HG03060 (cell line): ENCODE measurements at regions not wholly inside any gene's neighbourhood (a gene's known extent, or its start where the extent isn't known, plus 50 kb on each side); places are given as distances from the start of the nearest gene placed in this dataset.

ENCODE experiments used
- ATAC-seq: cut with Tn5 transposase; IDR thresholded peaks from one replicate; pipeline ENCODE4 v1.9.1; 2021; ENCODE audit warnings: low read depth, moderate number of reproducible peaks; ENCODE audit not compliant: unreplicated experiment

DNA sequence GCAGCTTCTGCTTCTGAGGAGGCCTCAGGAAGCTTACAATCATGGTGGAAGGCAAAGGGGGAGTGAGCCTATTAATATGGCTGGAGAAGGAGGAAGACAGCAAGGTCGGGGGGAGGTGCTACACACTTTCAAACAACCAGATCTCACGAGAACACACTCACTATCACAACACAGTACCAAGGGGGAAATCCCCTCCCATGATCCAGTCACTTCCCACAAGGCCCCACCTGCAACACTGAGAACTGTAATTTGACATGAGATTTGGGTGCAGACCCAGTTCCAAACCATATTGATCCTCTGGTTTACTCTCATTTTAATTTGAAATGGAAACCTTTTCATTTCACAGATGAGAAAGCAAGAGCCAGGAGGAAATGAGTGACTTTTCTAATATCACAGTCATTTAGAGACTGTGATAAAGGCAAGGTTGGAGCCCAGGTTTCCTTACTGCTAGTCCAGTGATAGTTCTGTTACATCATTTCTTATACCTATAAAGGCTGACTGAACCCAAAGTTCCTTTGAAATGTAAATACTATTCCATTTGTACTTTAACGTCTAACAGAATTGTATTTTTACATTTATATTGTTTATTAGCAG lies 105.8 kb upstream of the GAP43 start:
- ATAC-seq = no peak

DNA sequence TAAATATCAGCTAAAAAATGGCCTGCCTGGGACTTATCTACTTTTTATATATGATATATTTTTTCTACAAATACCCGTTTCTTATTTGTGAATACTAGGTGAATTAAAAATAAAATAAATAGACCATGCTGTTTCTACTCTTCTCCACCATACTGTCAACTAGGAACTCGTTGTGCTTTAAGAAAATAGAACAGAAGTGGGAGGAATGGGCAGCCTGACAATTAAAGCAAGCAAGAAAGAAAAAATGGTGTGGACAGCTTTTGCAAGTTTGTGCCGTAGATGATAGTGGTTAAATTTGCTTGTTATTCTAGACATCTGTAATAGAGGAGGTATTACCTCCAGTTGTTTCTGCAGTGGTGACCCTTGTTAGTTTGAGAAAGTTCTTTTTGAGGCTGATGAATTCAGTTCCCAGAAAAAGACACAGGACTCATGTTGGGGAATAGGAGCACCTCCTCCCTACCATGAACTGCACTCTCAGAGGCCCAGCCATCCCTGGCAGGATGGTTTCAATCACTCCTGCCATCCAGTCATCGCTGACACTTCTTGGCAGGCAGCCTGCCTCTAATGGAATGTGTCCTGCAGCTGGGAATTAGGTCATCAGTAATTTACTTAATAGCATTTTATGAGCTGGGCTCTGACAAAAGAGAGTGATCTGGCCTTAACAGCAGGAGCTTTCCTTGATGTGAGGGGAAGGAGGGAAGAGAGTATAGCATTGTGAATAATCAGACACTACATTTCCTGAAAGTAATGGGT lies 105.0 kb upstream of the GAP43 start:
- ATAC-seq = no peak

DNA sequence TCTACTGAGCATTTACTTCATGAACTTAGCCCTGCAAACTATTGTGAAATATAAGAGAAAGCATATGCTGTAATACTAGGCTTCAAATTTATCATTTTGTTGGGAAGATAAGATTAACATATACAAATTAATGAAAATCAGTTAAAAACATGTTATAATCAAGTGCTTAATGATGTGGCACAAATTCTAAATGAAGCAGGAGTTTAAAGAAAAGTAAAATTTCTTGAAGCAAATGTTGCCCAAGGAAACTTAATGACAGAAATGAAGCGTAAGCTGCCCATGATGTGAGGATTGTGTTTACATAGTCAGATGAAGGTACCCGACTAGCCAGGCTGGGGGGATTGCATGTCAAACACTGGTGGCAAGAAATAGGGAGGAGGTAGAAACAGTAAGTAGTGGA lies 103.1 kb upstream of the GAP43 start:
- no peak for ATAC-seq

DNA sequence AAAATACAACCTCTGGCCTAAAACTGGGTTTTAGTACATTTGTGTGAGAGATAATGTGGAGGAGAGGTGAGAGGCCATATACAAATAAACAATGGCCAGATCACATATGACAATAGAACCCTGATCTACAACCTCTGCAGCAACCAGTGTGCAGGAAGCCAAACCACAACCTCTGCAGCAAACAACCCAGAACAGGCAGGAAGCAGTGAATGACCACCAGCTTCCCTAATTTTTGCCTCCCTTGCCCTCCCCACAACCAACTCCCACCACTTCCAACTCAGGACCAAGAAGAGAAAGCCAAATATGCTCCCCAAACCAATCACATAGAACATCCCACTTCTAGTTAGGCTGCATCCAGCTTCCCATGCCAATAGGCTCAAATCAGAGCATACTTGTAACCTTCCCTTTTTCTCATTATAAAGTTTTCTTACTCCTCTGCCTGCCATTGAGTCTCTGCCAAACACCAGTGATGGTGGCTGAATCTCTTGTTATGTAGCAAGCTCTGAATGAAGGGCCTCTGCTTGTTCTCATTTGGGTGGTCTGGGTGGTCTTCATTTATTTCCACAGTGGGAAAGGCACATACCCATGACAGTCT lies 102.6 kb upstream of the GAP43 start:
- no peak for ATAC-seq

DNA sequence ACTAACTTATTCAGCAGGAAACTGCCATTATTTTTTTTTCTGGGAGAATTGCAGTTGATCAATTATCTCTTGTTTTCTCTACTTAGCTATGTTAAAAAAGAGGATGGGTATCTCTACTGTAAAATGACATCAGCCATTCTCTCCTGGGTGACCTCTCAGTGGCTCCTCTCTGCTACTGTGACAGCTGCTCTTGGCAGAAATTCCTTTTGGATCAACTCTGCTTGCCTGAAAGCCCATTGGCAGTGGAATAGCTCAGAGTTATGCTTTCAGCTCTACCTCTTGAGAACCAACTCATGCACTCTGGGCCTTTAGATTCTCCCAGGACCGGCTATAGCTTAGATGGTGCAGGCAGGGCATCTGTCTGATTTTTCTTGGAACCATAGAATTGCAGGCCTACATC lies 99.9 kb upstream of the GAP43 start:
- ATAC-seq = no peak

DNA sequence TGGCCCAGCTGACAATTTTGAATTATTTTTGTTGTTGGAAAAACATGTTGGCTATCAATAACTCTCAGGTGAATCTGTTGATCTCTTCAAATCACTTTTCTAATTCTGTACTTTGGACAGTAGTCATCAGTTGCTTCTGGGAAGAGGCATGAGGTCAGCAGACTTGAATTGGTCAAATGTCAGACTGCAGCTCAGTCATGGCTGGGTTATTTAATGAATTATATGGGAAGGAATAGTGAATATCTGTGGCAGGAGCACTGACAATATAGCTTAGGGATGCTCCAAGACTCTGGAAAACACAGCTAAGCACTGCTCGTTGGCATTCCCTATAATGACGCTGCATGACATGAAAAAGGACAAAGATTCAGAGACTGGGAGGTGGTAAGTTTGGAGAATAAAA lies 98.8 kb upstream of the GAP43 start:
- no peak for ATAC-seq

DNA sequence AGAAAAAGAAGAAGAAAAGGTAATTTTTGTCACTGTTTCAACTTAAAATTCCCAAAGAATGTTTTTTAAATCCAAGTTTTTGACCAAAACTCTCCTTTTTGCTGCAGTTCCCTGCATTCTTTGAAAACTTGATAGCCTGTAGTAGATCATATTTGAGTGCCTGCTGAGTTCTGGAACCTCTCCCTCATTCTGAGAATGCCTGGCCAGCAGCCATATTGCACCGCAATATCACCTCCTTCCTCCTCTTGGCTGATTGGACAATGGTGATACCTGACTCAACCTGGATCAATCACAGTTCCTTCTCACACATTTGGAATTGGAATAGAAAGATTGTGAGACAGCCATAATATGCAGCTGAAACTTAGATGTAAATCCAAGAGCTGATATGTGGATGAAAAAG lies 97.6 kb upstream of the GAP43 start:
- no peak for ATAC-seq

DNA sequence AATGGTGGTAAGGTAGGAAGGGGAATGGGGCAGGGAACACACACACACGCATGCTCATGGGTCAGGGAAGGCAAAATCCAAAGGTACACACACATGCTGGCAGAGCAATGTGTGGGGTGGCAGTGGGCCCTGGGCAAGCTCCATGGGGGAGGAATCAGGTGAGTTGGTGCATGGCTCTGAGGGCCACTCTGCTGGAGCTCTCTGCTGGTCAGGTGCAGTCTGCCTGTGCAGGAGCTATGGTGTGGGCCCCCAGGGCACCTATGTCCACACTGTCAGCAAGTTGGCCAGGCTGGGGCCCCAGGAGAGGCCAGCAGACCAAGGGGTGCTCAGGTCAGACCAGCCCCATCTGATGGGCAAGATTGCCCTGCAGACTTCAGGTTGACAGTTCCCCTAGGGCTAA lies 90.1 kb upstream of the GAP43 start:
- ATAC-seq = no peak

DNA sequence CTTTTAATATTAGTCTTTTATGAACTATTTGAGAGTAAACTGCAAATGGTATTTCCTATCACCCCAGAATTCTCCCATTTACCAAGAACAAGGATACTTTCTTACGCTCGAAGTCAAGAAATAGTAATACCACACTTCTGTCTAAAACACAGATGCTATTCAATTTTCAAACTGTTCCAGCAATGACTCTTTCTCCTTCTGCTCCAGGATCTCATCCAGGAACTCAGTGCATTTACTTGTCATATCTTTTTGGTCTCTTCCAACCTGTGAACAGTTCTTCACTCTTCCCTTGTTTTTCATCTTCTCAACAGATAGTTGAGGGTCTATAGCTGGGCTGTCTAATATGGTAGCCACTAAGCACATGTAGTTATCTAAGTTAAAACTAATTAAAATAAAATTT lies 87.1 kb upstream of the GAP43 start:
- ATAC-seq = no peak

DNA sequence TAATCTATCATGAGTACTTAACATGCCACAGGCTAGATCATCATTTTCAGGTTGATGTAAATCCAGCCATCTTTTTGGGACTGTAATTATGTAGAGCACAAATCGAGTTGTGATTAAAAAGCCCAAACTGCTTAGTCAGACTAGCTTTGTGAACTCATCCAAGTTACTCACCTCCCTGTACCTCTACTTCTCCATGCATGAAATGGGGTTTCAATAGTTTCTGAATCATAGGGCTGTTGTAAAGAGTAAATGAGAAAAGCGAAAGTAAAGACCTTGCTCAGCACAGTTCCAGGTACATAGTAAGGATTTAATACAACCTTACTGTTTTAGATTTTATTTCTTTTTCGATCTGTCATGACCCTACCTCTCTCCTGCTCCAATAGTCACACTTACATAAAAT lies 85.6 kb upstream of the GAP43 start:
- ATAC-seq = no peak

DNA sequence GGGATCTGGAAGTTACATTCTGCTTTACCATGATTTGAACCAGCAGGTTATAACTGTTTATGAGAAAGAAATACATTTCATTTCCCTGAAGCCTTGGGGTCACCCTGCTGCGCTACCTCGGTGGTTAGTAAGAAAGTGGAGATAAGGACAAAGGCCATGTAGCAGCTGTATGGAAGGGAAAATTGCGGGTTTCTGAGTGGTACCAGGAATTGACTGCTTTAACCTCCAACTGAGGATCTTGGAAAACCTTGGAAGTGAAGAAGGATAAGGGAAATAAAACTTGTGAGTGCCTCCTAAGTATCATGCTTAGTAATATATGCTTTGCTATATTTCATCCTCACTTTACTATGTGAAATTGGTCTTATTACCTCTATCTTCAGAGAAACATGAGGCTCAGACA lies 76.1 kb upstream of the GAP43 start:
- no peak for ATAC-seq

DNA sequence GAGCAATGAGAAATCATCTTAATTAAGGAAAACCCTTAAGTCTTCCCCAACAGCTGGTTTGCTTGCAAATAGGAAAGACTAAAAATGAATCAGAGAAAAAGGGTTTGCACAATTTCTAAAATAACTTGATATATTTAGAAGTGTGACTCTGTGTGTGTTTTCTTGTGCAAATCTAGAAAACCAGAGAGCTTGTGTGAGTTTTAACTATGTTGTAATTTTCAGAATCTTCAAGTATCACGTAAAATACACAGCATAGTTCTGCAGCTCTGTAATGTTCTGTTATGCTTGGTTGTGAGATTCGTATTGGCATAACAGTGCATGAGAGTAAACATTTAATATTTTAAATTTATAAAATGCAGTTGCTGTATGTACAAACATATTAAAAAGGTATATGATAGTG lies 74.7 kb upstream of the GAP43 start:
- no peak for ATAC-seq

DNA sequence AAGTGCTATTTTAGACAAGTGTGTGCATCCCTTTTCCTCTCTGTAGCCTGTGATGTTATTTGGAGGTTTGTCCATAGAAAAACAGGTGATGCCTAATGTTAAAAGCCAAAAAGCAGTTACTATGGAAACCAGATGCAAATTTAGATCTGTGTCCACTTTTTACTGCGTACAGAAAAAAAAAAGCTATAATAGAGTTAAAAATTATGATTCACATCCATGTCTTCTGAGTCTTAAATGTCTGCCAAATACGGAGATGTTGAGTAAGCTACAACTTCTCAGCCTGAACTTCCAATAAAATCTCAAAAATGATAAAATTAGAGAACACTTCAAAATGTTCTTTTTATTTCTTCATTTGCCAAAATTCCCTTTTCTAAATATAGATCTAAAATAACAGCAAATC lies 74.2 kb upstream of the GAP43 start:
- ATAC-seq = no peak

DNA sequence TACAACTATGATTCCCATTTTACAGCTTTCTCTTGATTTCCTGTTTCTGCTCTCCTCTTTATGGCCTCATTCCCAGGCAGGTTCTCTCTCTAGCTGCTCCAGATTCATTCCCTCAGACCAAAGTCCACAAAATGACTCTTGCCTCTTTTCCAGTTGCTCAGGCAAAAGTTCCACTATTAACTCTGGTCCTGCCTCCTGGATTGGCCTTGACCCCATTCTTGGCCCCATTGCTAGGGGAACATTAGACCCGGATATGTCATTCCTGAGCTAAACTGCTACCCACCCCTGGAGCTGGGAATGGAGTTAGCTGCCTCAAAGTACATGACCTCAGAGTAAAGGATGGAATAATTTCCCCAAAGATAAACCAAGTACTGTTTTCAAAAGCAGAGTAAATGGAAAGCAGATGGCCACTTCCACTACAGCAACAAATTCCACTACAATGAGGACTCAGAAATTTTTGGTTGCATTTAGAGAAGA lies 73.0 kb upstream of the GAP43 start:
- no peak for ATAC-seq

DNA sequence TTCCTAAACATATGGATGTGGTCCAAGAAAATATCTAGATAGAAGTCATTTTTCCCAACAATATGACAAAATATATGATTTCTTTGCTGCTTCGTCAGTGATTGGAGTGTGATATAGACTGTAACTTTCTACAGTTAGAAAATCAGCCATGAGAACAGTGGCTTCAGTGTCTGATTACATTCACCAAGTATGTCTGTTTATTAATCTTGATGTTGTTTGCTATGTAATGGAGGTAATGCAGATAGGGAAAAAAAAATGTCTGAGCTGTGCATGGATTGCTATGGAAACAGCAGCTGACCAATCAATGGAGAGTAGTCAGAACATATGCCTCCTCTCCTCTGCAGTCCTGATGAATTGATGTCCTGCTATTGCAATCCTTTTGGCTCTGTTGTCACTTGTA lies 72.3 kb upstream of the GAP43 start:
- ATAC-seq = no peak

DNA sequence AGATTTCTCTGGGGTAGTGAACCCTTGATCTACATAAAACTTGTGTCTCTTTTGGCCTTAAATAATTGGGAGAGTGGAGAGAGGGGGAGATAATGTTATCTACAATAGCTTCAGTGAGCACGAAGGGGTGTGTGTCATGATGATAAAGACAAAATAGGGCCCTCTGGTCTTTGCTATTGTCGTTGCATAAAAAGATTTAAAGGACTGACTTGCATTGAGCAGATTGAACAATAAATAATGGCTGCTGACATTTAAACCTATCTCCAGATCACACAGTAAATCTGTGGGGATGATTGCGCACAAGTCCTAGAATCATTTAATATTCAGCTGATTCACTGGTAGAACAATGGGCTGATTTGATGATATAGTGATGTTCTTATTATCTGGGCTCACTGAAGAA lies 71.3 kb upstream of the GAP43 start:
- no peak for ATAC-seq

DNA sequence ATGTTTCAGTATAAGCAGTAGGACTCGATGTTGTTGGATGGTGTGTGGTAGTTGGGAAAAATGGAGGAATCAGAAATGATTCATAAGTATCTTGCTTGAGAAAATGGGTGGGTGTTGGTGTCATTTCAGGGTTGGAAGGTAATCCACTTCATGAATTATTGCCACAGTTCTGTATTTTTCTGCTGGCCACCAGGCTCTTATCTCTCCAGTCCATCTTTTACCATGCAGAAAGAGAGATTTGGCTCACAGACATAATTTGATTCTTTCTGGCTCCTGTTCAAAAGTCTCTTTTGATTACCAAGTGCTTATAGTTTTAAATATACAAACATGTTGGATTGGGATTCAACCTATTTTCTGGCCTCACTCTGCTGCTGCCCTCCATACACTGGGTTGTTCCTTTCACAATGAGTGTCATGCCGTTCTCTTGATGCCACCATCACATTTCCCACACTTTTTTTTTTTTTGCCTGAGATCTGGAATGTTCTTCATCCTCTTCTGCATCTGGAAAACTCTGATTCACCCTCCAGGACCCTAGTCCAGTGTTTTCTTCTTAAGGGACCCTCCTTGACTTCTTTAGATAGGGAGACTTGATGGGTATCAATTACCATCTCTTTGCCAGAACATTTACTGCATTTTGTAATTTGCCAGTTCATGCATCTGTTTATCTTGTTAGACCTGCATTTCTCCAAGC lies 69.4 kb upstream of the GAP43 start:
- no peak for ATAC-seq

DNA sequence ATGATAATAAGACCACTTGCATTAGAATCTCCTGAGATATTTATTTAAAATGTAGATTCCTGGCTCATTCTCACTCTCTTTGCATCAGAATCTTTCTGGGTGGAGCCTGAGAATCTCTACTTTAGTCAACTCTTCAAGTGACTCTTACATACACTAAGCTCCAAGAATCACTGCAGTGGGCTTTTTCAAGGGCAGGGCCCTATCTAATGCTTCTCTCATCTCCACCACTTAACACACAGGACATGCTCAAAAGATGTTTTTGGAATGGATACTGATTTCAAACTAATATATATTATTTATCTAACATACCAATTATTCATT lies 68.9 kb upstream of the GAP43 start:
- ATAC-seq = no peak

DNA sequence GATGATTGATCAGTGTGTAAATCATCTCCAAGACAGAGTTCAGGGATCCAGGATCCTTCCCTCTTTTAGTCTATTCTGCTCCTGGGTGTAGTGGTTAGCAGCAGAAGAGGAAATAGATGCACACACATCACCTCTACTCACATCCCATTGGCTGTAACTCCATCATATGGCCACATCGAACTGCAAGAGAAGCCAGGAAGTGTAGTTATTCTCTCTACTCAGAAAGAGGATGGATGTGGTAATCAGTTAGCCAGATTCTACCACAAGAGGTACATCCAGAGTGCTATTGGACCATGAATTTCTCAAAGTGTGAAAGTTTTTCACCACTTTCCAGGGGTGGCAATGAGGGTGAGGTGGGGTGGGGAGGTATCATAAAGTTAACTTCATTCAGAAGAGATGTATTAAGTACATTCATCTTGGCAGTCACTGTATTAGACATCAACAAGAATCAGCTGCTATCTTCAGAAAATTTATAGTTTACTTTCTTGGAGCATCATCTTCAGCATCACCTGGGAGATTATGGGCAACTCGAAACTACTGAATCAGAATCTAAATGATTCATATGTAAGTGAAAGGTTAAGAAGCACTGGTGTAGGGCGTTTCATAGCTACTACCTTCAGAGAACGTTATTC lies 60.6 kb upstream of the GAP43 start:
- no peak for ATAC-seq

DNA sequence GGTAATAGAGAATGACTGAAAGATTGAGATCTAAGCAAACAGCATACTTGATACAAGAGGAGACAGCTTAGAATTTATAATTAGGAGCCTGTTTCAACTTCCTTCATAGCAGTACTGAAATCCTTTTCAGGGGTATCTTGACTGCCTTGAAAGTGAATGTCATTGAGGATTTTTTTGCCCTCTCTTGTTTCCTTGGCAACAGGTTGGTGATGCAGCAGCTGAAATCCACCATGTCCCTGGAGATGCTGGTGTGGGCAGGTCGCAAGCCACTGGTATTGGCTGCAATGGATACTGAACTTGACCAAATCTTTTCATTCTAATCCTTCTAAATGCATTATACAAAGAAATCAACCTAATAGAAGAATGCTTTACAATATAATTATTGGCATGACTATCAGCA lies 59.3 kb upstream of the GAP43 start:
- no peak for ATAC-seq

DNA sequence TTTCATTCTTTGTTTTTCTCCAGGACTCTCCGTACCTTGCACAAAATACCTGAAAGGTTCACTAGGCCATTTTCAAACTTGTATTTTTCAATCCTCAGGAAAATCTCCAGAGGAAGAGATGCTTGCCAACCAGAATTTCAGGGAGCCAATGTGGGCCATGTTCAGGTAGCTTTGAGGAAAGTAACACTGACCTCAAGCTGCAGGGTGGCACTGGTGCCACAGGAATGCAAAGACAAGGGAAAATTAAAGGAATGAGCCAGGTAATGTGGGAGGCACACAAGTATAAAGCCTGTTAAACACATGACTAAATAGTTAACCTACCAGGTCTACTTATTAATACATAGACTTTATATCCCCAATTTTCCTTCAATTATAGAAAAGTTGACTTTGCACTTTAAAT lies 51.9 kb upstream of the GAP43 start:
- ATAC-seq = no peak
